D721Med (cell line): ENCODE measurements at regions not wholly inside any gene's neighbourhood (a gene's known extent, or its start where the extent isn't known, plus 50 kb on each side); places are given as distances from the start of the nearest gene placed in this dataset.

ENCODE experiments used
- DNase-seq: peaks from one replicate; pipeline ENCODE4 v3.0.0; 2011; ENCODE audit warnings: low spot score; ENCODE audit not compliant: insufficient read length
- FAIRE-seq: peaks from 2 replicates; lab custom pipeline; 2011; peaks lifted over from hg19 to GRCh38; lab: Jason Lieb, UNC
- CTCF ChIP-seq: IDR thresholded peaks from 2 replicates; pipeline ENCODE4 v1.5.1; 2012; ENCODE audit warnings: mild to moderate bottlenecking, control low read depth; ENCODE audit not compliant: insufficient read depth; ENCODE audit errors: missing control alignments

GRCh38 chr1:224486801-224487583, 52.4 kb upstream of the WDR26 start:
- no peak for DNase-seq
- no peak for TF ChIP-seq CTCF
- FAIRE-seq: no peak

GRCh38 chr1:224488806-224489499, 54.4 kb upstream of the WDR26 start:
- TF ChIP-seq CTCF: no peak

GRCh38 chr1:224489534-224490365, 55.2 kb upstream of the WDR26 start:
- TF ChIP-seq CTCF: no peak
- no peak for DNase-seq
- FAIRE-seq: no peak

More at GRCh38 chr1:224488806-224489499, 54.4 kb upstream of the WDR26 start:
- FAIRE-seq: no peak
- no peak for DNase-seq

- no peak for TF ChIP-seq CTCF
- no peak for DNase-seq
- no peak for FAIRE-seq
Observed at GRCh38 chr1:224490549-224491537, 56.2 kb upstream of the WDR26 start.

GRCh38 chr1:224492015-224492414, 57.4 kb upstream of the WDR26 start:
- no peak for TF ChIP-seq CTCF
- DNase-seq: no peak
- FAIRE-seq: no peak

- TF ChIP-seq CTCF: no peak
- no peak for FAIRE-seq
- DNase-seq: no peak
Observed at GRCh38 chr1:224492632-224493031, 58.0 kb upstream of the WDR26 start.
